H1 (cell line): ENCODE measurements at regions not wholly inside any gene's neighbourhood (a gene's known extent, or its start where the extent isn't known, plus 50 kb on each side); places are given as distances from the start of the nearest gene placed in this dataset.

Source experiments
- CTCF ChIA-PET: fragments of 300-600 bp; sonication (Branson Sonifier 250); formaldehyde crosslinking; loops from one replicate; lab custom pipeline; 2021; ENCODE audit not compliant: partially characterized antibody; lab: Charles Lee
- POLR2A ChIA-PET: fragments of 300-600 bp; sonication (Branson Sonifier 250); formaldehyde crosslinking; loops from one replicate; lab custom pipeline; 2021; ENCODE audit warnings: inconsistent platforms; ENCODE audit not compliant: partially characterized antibody; lab: Charles Lee
- DNase-seq, 2 experiments: peaks; one replicate each; pipeline versions ENCODE4 v3.0.0 to v3.0.0-alpha.2; 2010 to 2022; ENCODE audit warnings: low spot score in 2 of 2, low read depth in 1 of 2, mixed read lengths in 1 of 2
- FAIRE-seq: peaks from 2 replicates; lab custom pipeline; 2011; peaks lifted over from hg19 to GRCh38; lab: Jason Lieb, UNC
- H2AFZ ChIP-seq: 2 replicates; pipeline ENCODE4 v1.8.1; 2012; ENCODE audit warnings: low read length, inconsistent platforms
- H2AK5ac ChIP-seq: 2 replicates; pipeline ENCODE4 v1.6.1; 2013; ENCODE audit warnings: low read depth, low read length
- H2BK120ac ChIP-seq: replicated peaks from 2 replicates; pipeline ENCODE3; 2013; ENCODE audit warnings: low read depth, low read length, inconsistent platforms
- H2BK12ac ChIP-seq: 2 replicates; pipeline ENCODE4 v1.6.1; 2013; ENCODE audit warnings: low read depth, low read length
- H2BK15ac ChIP-seq: 2 replicates; pipeline ENCODE4 v1.6.1; 2013; ENCODE audit warnings: low read length
- H2BK20ac ChIP-seq: 2 replicates; pipeline ENCODE4 v1.6.1; 2013; ENCODE audit warnings: low read length
- H2BK5ac ChIP-seq: 2 replicates; pipeline ENCODE4 v1.6.1; 2013; ENCODE audit warnings: low read depth, low read length
- H3K14ac ChIP-seq: 2 replicates; pipeline ENCODE4 v1.6.1; 2013; ENCODE audit warnings: inconsistent platforms; ENCODE audit not compliant: insufficient read length
- H3K18ac ChIP-seq: 2 replicates; pipeline ENCODE4 v1.6.1; 2013; ENCODE audit warnings: low read length; ENCODE audit errors: extremely low read depth
- H3K23ac ChIP-seq: 2 replicates; pipeline ENCODE4 v1.6.1; 2013; ENCODE audit warnings: inconsistent platforms; ENCODE audit not compliant: insufficient read length
- H3K23me2 ChIP-seq: 2 replicates; pipeline ENCODE4 v1.6.1; 2013; ENCODE audit warnings: low read depth, low read length
- H3K27ac ChIP-seq: 2 replicates; pipeline ENCODE4 v1.6.1; 2011; ENCODE audit warnings: low read depth, low read length, inconsistent platforms
- H3K27me3 ChIP-seq, 4 experiments: replicated peaks in 1 of 4; 1 replicate in 1 of 4; 2 replicates in 3 of 4; pipeline versions ENCODE4 v1.6.1 to v1.8.1; 2011 to 2013; ENCODE audit warnings: low read length in 3 of 4, mild to moderate bottlenecking in 3 of 4, inconsistent platforms in 2 of 4, mixed read lengths in 2 of 4, moderate library complexity in 1 of 4; ENCODE audit not compliant: control insufficient read depth in 3 of 4, insufficient read depth in 3 of 4; ENCODE audit errors: extremely low read depth in 1 of 4
- H3K36me3 ChIP-seq, 4 experiments: 2 replicates each; pipeline versions ENCODE4 v1.6.1 to v1.8.1; 2011 to 2013; ENCODE audit warnings: mild to moderate bottlenecking in 4 of 4, low read length in 3 of 4, moderate library complexity in 2 of 4, control low read depth in 1 of 4, inconsistent platforms in 1 of 4; ENCODE audit not compliant: insufficient read depth in 4 of 4, control insufficient read depth in 2 of 4
- H3K4ac ChIP-seq: replicated peaks from 2 replicates; pipeline ENCODE3; 2013; ENCODE audit warnings: low read length, low read depth, mixed read lengths, inconsistent platforms; ENCODE audit not compliant: insufficient read length
- H3K4me1 ChIP-seq, 4 experiments: replicated peaks in 1 of 4; 1 replicate in 1 of 4; 2 replicates in 3 of 4; pipeline versions ENCODE4 v1.6.1 to v1.8.1; 2011 to 2013; ENCODE audit warnings: low read length in 3 of 4, inconsistent platforms in 2 of 4, mixed read lengths in 1 of 4; ENCODE audit not compliant: insufficient read depth in 4 of 4, control insufficient read depth in 3 of 4
- H3K4me2 ChIP-seq, 2 experiments: 2 replicates each; pipeline versions ENCODE4 v1.6.1 to v1.8.1; 2011 to 2013; ENCODE audit warnings: low read depth in 2 of 2, low read length in 2 of 2, control low read depth in 1 of 2, inconsistent platforms in 1 of 2, mild to moderate bottlenecking in 1 of 2; ENCODE audit not compliant: insufficient read depth in 1 of 2
- H3K4me3 ChIP-seq, 4 experiments: fragments of 200-600, 300-600 bp in 1 of 4; sonication (generic), shearing (Covaris generic), sonication (Bioruptor Twin) in 1 of 4; 2 replicates each; pipeline versions ENCODE4 v1.5.1 to v1.8.1; 2011 to 2016; ENCODE audit warnings: low read length in 4 of 4, low read depth in 3 of 4, control low read depth in 2 of 4, inconsistent platforms in 2 of 4, mild to moderate bottlenecking in 2 of 4, mixed read lengths in 1 of 4, moderate library complexity in 1 of 4; ENCODE audit not compliant: insufficient read depth in 2 of 4; ENCODE audit errors: extremely low read depth in 1 of 4
- H3K56ac ChIP-seq: replicated peaks from 2 replicates; pipeline ENCODE3; 2013; ENCODE audit warnings: low read depth, mild to moderate bottlenecking, mixed read lengths, low read length, inconsistent platforms; ENCODE audit not compliant: insufficient read length
- H3K79me1 ChIP-seq: 2 replicates; pipeline ENCODE4 v1.6.1; 2013; ENCODE audit warnings: low read depth, low read length, control low read depth
- H3K79me2 ChIP-seq, 2 experiments: 2 replicates each; pipeline versions ENCODE4 v1.6.1 to v1.8.1; 2012 to 2013; ENCODE audit warnings: low read length in 2 of 2, mild to moderate bottlenecking in 2 of 2, inconsistent platforms in 1 of 2; ENCODE audit not compliant: insufficient read depth in 2 of 2, control insufficient read depth in 1 of 2
- H3K9ac ChIP-seq, 4 experiments: replicated peaks in 1 of 4; 1 replicate in 1 of 4; 2 replicates in 3 of 4; pipeline versions ENCODE4 v1.6.1 to v1.8.1; 2011 to 2013; ENCODE audit warnings: low read depth in 3 of 4, low read length in 3 of 4, control low read depth in 2 of 4, mild to moderate bottlenecking in 2 of 4, moderate library complexity in 2 of 4, inconsistent platforms in 1 of 4; ENCODE audit errors: extremely low read depth in 1 of 4
- H3K9me3 ChIP-seq, 2 experiments: 2 replicates each; pipeline versions ENCODE4 v1.6.1 to v1.8.1; 2012 to 2013; ENCODE audit warnings: mild to moderate bottlenecking in 2 of 2, moderate library complexity in 2 of 2, control low read depth in 1 of 2, inconsistent platforms in 1 of 2, low read depth in 1 of 2, low read length in 1 of 2, mixed read lengths in 1 of 2; ENCODE audit not compliant: insufficient read depth in 2 of 2
- H4K20me1 ChIP-seq, 2 experiments: replicated peaks in 1 of 2; 2 replicates each; pipeline versions ENCODE3 to v1.8.1; 2011 to 2013; ENCODE audit warnings: inconsistent platforms in 2 of 2, low read length in 2 of 2, mild to moderate bottlenecking in 1 of 2; ENCODE audit not compliant: insufficient read depth in 2 of 2, control insufficient read depth in 1 of 2
- H4K5ac ChIP-seq: 2 replicates; pipeline ENCODE4 v1.6.1; 2013; ENCODE audit warnings: low read length, low read depth, mixed read lengths, inconsistent platforms; ENCODE audit not compliant: insufficient read length
- H4K8ac ChIP-seq: 2 replicates; pipeline ENCODE4 v1.8.0; 2013; ENCODE audit warnings: mild to moderate bottlenecking, moderate library complexity, low read length, inconsistent platforms; ENCODE audit not compliant: insufficient read depth; ENCODE audit errors: extremely low read depth
- H4K91ac ChIP-seq: replicated peaks from 2 replicates; pipeline ENCODE3; 2013; ENCODE audit warnings: low read length, mixed read lengths, inconsistent platforms; ENCODE audit not compliant: insufficient read length
- EGR1 ChIP-seq: IDR thresholded peaks from 2 replicates; pipeline ENCODE4 v1.6.1; 2011; ENCODE audit warnings: low read depth, low read length, borderline replicate concordance
- GABPA ChIP-seq: IDR thresholded peaks from 2 replicates; pipeline ENCODE4 v1.6.1; 2011; ENCODE audit warnings: mild to moderate bottlenecking, low read length, moderate library complexity, borderline replicate concordance; ENCODE audit not compliant: insufficient read depth
- GTF2F1 ChIP-seq: IDR thresholded peaks from 2 replicates; pipeline ENCODE4 v1.6.1; 2012; ENCODE audit warnings: low read depth, low read length, improper control_type of control experiment, borderline replicate concordance
- POLR2AphosphoS5 ChIP-seq: IDR thresholded peaks from 2 replicates; pipeline ENCODE4 v1.6.1; 2011; ENCODE audit warnings: low read depth, low read length
- RBBP5 ChIP-seq: IDR thresholded peaks from 2 replicates; pipeline ENCODE4 v1.7.1; 2012; ENCODE audit warnings: low read depth, mild to moderate bottlenecking, inconsistent platforms, low read length, moderate library complexity, borderline replicate concordance
- WGBS, 2 experiments: shearing (Covaris generic) in 1 of 2; methylation state at CpG; one replicate each; pipeline versions ENCODE4 v1.1.6 to v1.1.7; 2013 to 2015; ENCODE audit warnings: low lambda C conversion rate in 2 of 2, mixed read lengths in 2 of 2, inconsistent platforms in 1 of 2, low coverage in 1 of 2, missing lambda C conversion rate in 1 of 2; ENCODE audit not compliant: insufficient replicate concordance in 2 of 2, insufficient coverage in 1 of 2, insufficient read length in 1 of 2; ENCODE audit errors: extremely low coverage in 1 of 2, missing lambda C conversion rate in 1 of 2; 5-methylcytosine and 5-hydroxymethylcytosine counted together

DNA sequence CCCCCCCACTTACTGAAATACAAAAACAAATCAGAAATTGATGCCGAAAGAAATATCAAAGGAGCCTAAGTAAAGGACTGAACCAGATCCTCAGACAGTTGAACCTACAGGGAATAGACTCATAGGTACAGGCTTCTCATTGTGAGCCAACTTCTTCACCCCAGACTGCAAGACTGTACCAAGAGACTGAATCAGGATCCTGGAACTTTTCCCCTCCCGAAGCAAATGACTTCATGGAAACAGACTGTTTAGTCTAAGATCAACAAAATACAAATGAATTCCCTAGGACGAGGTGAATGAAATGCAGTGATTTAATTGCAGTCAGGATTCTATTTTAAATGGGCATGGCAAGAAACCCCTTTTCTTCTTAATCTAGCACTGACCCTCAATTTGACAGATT lies 53.6 kb upstream of the RNF152 start:
- no peak overlapping the region for H2BK20ac ChIP-seq
- H3K9ac ChIP-seq: no peak overlapping the region
- H3K4me1 ChIP-seq: peaks cover 0 to 7% (median under 1%) of the 10 kb centered on the region in 4 experiments; a peak in 1 of 7 replicates
- no peak overlapping the region for H3K18ac ChIP-seq
- H3K4ac ChIP-seq: no peak overlapping the region
- H2AFZ ChIP-seq: no peak overlapping the region
- H3K79me2 ChIP-seq: no peaks in the 10 kb centered on the region
- H2BK120ac ChIP-seq: no peak overlapping the region
- H4K91ac ChIP-seq: no peak overlapping the region
- no peak overlapping the region for H3K56ac ChIP-seq
- DNase-seq: no peak
- ChIA-PET CTCF (no interaction called here), POLR2A (no interaction called here)
- H4K20me1 ChIP-seq: no peaks in the 10 kb centered on the region
- no peak overlapping the region for H3K27ac ChIP-seq
- no peak overlapping the region for H3K4me3 ChIP-seq
- H3K14ac ChIP-seq: no peak overlapping the region
- no peak overlapping the region for H2BK15ac ChIP-seq
- H2AK5ac ChIP-seq: no peak overlapping the region
- no peaks in the 10 kb centered on the region for H3K27me3 ChIP-seq
- no peak overlapping the region for H3K23ac ChIP-seq
- H4K8ac ChIP-seq: no peak overlapping the region
- no peaks in the 10 kb centered on the region for H3K9me3 ChIP-seq
- no peak overlapping the region for H2BK12ac ChIP-seq
- no peak overlapping the region for H3K4me2 ChIP-seq
- H3K23me2 ChIP-seq: no peaks in the 10 kb centered on the region
- H3K79me1 ChIP-seq: no peaks in the 10 kb centered on the region
- H4K5ac ChIP-seq: no peak overlapping the region
- no peak overlapping the region for H2BK5ac ChIP-seq
- WGBS, 2 experiments: 86% methylated on average over 3 of the region's 3 CpGs; no CpG with 5 or more reads in 1 of the 2 experiments
- no peaks in the 10 kb centered on the region for H3K36me3 ChIP-seq
- FAIRE-seq: no peak
- no peak for TF ChIP-seq EGR1
- no peak for TF ChIP-seq GABPA
- no peak for TF ChIP-seq POLR2AphosphoS5
- TF ChIP-seq RBBP5: no peak
- TF ChIP-seq GTF2F1: no peak
